SK-N-SH (cell line): ENCODE measurements at regions not wholly inside any gene's neighbourhood (a gene's known extent, or its start where the extent isn't known, plus 50 kb on each side); places are given as distances from the start of the nearest gene placed in this dataset.

Experiments
- POLR2AphosphoS5 ChIP-seq: IDR thresholded peaks from 2 replicates; pipeline ENCODE4 v1.6.1; 2012; ENCODE audit warnings: low read depth, low read length
- TF ChIP-seq, protein P1 (sequence below): fragments of 200-600 bp; sonication (generic); IDR thresholded peaks from 2 replicates; pipeline ENCODE4 v1.6.1; 2017; ENCODE audit warnings: antibody characterized with exemption, mild to moderate bottlenecking, moderate library complexity

DNA sequence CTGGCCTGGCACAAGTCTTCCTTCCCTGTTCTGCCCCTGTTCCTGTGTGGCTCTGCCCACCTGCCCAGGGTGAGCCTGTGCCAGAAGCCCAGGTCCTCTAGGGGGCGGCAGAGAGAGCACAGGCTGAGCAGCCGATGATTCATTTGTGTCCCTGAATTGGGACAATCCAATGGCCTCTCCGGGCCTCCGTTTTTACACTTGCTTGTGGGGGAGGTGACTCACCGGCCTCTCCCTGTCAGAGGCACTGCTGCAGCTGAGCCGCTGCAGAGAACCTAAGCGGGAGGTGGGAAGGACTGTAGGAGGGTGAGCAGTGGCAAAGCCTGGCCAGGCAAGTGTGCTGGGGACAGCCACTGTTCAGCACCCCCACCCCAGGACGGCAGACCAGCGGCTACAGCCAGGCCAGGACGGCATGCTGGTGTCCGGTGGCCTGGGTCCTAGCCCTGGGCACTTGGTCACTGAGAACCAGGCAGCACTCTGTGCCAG is 65.2 kb upstream of the LMO1 start:
- TF ChIP-seq, protein P1, sequence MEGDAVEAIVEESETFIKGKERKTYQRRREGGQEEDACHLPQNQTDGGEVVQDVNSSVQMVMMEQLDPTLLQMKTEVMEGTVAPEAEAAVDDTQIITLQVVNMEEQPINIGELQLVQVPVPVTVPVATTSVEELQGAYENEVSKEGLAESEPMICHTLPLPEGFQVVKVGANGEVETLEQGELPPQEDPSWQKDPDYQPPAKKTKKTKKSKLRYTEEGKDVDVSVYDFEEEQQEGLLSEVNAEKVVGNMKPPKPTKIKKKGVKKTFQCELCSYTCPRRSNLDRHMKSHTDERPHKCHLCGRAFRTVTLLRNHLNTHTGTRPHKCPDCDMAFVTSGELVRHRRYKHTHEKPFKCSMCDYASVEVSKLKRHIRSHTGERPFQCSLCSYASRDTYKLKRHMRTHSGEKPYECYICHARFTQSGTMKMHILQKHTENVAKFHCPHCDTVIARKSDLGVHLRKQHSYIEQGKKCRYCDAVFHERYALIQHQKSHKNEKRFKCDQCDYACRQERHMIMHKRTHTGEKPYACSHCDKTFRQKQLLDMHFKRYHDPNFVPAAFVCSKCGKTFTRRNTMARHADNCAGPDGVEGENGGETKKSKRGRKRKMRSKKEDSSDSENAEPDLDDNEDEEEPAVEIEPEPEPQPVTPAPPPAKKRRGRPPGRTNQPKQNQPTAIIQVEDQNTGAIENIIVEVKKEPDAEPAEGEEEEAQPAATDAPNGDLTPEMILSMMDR, result peak; percentile 88
- TF ChIP-seq POLR2AphosphoS5, result no peak
